SK-N-SH (cell line): ENCODE measurements at regions not wholly inside any gene's neighbourhood (a gene's known extent, or its start where the extent isn't known, plus 50 kb on each side); places are given as distances from the start of the nearest gene placed in this dataset.

Experiments used
- CTCF ChIP-seq: fragments of 200-600 bp; sonication (generic); IDR thresholded peaks from 2 replicates; pipeline ENCODE4 v1.6.1; 2017; ENCODE audit warnings: antibody characterized with exemption, mild to moderate bottlenecking, moderate library complexity
- EZH2phosphoT487 ChIP-seq: fragments of 200-600 bp; sonication (generic); IDR thresholded peaks from 2 replicates; pipeline ENCODE4 v1.6.1; 2017; ENCODE audit warnings: low read depth, mixed run types, mild to moderate bottlenecking, antibody characterized with exemption, moderate library complexity, borderline replicate concordance
- GABPA ChIP-seq: IDR thresholded peaks from 2 replicates; pipeline ENCODE4 v1.4.0; 2012; ENCODE audit warnings: low read depth, mild to moderate bottlenecking
- JUND ChIP-seq: IDR thresholded peaks from 2 replicates; pipeline ENCODE4 v1.4.0; 2012
- MAX ChIP-seq: IDR thresholded peaks from 2 replicates; pipeline ENCODE4 v1.4.0; 2012; ENCODE audit warnings: low read depth
- MEF2A ChIP-seq: IDR thresholded peaks from 2 replicates; pipeline ENCODE4 v1.4.0; 2012; ENCODE audit warnings: low read depth, borderline replicate concordance
- POLR2AphosphoS5 ChIP-seq: IDR thresholded peaks from 2 replicates; pipeline ENCODE4 v1.6.1; 2012; ENCODE audit warnings: low read depth, low read length
- RAD21 ChIP-seq: IDR thresholded peaks from 2 replicates; pipeline ENCODE4 v1.6.1; 2012; ENCODE audit warnings: mild to moderate bottlenecking, low read length
- RCOR1 ChIP-seq: fragments of 150-350 bp; IDR thresholded peaks from 2 replicates; pipeline ENCODE4 v1.6.1; 2017; ENCODE audit warnings: antibody characterized with exemption, low read length
- REST ChIP-seq: IDR thresholded peaks from 2 replicates; pipeline ENCODE4 v1.6.1; 2012; ENCODE audit warnings: mild to moderate bottlenecking, low read depth, low read length, moderate library complexity
- RFX5 ChIP-seq: IDR thresholded peaks from 2 replicates; pipeline ENCODE4 v1.6.1; 2012; ENCODE audit warnings: mild to moderate bottlenecking, improper control_type of control experiment, low read length
- TAF1 ChIP-seq: IDR thresholded peaks from 2 replicates; pipeline ENCODE4 v1.6.1; 2012; ENCODE audit warnings: low read depth, mild to moderate bottlenecking, low read length, moderate library complexity, borderline replicate concordance
- YY1 ChIP-seq: IDR thresholded peaks from 2 replicates; pipeline ENCODE4 v1.4.0; 2012; ENCODE audit warnings: low read depth, mild to moderate bottlenecking

GRCh38 chr16:51592001-51592501 lies 441.0 kb upstream of the SALL1 start:
- TF ChIP-seq CTCF (no peak), MEF2A (no peak), RFX5 (no peak), RCOR1 (no peak), TAF1 (no peak), EZH2phosphoT487 (no peak), POLR2AphosphoS5 (no peak), GABPA (no peak), JUND (no peak), MAX (no peak), RAD21 (no peak), YY1 (no peak), REST (no peak)
